GM21528 (cell line): ENCODE measurements at regions not wholly inside any gene's neighbourhood (a gene's known extent, or its start where the extent isn't known, plus 50 kb on each side); places are given as distances from the start of the nearest gene placed in this dataset.
A peak's percentile ranks its signal among the peaks of the same experiment; 100 is the strongest.
"Not testable (repeated sequence)": the region's sequence is repeated elsewhere in the genome, so short reads cannot be mapped to it uniquely, and the experiment has no call there.

ENCODE experiments used
- ATAC-seq: cut with Tn5 transposase; IDR thresholded peaks from one replicate; pipeline ENCODE4 v1.9.1; 2021; ENCODE audit warnings: mild to moderate bottlenecking, moderate library complexity; ENCODE audit not compliant: unreplicated experiment, low FRiP score

DNA sequence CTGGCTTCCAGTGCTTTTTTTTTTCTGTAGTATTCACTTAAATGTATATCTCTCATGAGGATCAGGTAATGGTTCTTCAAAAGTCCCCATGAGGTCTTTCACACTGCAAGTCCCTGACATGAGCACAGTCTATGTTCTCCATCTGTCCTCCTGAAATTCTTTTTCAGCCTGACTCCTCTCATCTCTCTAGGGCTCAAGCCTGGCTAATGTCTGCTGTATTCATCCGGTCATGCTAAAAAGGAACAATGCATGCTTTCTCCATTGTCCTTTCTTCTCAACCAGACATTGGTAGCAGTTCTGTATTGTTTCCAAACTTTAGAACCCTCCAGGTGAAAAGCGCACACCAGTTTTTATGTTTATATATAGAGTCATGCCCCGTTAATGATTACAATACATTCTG lies 368.3 kb upstream of the OLFM3 start:
- no peak for ATAC-seq

DNA sequence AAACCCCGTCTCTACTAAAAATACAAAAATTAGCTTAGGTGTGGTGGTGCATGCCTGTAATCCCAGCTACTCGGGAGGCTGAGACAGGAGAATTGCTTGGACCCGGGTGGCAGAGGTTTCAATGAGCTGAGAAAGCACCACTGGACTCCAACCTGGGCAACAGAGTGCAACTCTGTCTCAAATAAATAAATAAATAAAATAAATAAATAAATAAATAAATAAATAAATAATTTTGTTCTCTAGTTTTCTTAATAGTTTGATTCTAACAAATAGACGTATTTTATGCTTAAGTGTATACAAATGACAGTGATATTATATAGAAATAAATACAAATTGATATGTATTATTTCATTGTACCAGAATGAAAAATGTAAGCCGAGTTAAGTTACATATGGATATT lies 339.9 kb upstream of the OLFM3 start:
- ATAC-seq: no peak

DNA sequence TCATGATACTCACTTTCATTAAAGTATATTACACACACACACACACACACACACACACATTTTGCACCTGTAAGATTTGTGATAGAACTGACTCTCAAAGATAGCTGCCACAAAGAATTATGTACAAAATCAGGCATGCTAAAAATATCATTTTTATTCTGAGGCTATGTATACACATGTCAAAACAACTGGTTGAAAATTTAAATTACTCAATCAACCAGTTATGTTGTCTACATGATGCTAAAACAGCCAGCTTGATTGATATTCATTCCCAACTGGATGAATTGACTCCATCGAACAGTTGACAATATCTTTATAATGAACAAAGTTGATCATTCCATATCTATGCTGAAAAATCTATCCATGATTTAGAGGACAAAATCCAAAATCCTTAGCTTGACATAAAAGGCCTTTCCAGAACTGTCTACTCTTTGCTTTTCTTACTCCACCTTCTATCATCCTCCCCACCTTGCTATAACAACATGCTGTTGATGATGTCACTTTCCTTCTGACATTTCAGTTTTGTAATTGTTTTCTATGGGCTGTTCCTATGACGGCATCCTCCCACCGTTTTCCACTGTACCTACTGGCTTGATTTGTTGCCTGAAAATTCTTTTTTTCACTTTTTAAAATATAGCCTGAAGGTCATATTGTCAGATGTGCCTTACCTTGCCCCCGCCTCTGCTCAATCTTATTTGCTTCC lies 321.5 kb upstream of the OLFM3 start:
- ATAC-seq: no peak

DNA sequence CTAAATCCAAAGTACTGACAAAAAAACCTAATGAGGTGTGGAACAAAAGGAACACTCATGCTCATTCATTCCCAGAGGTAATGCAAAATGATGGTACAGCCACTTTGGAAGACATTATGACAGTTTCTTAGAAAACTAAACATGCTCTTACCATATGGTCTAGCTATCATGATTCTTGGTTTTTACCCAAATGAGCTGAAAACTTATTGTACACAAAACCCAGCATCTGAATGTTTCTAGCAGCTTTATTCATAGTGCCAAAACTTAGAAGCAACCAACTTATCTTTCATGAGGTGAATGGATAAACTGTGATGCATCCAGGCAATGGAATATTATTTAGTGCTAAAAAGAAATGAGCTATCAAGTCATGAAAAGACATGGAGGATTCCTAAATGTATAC lies 318.4 kb upstream of the OLFM3 start:
- ATAC-seq: no peak

DNA sequence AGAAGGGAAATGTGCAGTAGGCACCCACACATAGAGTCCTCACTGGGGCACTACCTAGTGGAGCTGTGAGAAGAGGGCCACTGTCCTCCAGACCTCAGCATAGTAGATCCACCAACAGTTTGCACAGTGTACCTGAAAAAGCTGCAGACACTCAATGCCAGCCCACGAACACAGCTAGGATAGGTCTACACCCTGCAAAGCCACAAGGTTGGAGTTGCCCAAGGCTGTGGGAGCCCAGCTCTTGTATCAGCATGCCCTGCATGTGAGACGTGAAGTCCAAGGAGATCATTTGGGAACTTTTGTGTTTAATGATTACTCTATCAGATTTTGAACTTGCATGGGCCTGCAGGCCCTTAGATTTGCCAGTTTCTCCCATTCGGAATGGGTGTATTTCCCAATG lies 299.4 kb upstream of the OLFM3 start:
- no peak for ATAC-seq

DNA sequence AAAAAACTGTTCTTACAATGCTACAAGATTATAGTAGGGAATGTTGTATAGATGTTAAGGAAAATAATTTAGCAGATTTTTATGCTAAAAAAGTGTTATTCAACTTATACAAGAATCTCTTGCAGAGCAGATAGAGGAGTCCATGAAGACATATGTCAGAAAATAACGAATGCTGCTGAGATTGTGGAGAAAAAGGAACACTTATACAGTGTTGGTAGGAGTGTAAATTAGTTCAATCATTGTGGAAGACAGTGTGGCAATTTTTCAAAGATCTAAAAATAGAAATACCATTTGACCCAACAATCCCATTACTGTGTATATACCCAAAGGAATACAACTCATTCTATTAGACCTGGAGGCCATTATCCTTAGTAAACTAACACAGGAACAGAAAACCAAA lies 286.2 kb upstream of the OLFM3 start:
- ATAC-seq: no peak

DNA sequence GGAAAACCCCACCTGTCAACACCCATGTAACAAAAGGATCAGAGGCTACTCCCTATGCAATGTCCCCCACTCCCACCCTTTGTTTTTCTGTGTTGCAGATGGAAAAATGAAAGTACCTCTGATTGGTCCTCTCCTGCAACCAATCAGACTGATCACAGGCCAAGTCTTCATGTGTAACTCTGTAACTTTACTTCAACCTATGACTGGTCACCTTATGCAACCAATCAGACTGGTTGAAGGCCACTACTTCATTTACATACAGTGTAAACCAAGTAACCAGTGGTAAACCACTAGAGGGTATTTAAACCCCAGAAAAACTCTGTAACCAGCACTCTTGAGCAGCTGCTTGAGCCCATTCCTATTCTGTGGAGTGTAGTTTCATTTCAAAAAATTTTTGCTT lies 266.3 kb upstream of the OLFM3 start:
- no peak for ATAC-seq

DNA sequence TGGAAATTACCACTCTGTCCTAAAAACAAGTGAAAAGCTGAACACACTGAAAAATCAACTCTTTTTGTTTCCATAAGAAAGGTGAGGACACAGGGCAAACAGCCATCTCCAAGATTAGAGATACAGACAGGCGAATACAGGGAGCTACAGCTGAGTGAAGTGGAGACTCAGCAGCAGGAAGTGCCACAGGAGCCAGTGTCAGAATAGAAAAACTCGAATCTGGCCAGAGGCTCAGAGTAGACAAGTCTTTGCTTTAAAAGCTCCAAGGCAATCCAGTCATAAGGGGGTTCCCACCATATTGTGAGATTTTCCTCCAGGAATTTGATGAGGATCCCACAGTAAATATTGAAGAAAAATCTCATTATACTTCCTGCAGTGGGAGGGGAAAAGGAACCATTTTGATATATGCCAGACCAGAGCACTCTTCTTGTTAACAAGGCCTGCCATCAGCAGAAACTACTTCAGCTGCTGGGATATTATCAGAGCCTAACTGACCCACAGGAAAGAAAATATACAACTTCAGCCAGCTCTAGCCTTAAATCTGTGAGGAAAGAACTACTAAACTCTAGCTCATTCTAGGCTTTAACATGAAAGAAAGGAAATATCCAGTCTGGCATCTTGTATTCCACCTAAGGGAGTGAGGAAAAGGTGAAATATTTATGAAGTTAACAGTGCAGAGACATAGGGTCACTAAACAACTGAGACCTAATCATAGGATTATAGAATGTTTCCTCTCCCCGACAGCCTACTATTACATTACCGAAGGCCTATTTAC lies 256.2 kb upstream of the OLFM3 start:
- ATAC-seq: no peak

DNA sequence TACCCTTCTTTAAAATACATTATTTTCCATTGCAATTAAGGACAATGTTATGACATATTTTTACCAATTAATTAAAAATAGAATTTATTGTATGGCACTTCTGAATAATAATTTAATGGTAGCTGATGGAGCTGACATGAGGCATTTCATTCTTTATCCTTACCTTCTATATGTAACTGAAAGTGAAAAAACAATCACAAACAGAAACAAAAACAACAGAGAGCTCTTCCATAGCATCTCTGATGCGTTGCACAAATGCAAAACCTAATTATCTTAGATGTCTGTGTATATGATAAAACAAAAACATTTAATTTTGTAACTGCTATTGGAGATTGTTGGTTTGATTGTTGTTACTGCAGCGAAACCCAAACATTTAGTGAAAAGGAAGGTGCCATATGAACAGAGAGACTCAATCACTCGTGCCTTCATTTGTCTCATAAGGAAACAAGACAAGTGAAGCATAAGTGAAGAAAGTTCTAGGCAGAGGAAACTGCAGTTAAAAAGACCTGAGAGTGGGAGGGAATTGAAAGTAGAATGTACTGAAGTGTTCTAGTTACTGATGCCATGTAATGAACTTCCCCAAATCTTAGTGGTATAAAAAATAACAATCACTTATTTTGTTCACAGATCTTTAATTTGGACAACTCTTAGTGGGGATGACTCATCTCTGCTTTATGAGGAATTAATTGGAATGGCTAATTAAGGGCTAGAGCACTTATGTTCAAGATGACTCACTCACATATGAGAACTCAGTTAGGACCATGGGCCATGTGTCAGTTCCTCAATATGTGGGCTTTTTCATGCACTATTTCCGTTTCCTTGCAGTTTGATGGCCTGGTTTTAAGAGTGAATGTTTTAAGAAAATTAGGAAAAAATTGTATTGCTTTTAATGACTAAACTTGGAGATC lies 245.0 kb upstream of the OLFM3 start:
- ATAC-seq: peak; percentile 81

DNA sequence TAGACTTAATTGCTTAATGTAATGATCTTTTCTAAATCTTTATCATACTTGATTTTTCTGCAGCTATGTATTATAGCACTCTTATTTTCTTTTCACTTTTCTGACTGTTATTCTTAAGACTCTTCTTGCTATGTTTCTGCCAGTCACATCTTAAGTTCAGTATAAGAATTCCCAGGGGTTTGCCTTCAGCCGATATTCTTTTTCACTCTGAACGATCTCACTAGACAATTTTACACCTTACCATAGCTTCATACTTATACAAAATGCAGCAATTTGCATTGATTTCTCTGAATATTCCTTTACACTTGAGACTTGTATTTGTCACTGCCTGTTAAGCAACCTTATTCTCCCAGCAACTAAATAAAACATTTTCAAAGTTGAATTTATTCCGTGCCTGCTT lies 242.5 kb upstream of the OLFM3 start:
- no peak for ATAC-seq

DNA sequence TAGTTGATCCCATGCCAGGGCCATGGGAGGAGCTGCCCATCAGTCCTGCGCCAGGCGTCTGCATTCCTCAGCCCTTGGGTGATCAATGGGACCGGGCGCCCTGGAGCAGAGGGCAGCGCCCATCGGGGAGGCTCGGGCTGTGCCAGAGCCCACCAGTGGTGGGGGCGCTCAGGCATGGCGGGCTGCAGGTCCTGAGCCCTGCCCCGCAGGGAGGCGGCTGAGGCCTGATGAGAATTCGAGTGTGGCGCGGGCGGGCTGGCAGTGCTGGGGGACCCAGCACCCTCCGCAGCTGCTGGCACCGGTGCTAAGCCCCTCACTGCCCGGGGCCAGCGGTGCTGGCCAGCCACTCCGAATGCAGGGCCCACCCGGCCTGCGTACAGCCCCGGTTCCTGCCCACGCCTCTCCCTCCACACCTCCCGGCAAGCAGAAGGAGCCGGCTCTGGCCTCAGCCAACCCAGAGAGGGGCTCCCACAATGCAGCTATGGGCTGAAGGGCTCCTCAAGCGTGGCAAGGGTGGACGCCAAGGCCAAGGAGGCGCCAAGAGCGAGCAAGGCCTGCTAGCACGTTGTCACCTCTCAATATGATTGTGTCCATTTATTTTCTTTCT lies 238.1 kb upstream of the OLFM3 start:
- ATAC-seq: no peak

DNA sequence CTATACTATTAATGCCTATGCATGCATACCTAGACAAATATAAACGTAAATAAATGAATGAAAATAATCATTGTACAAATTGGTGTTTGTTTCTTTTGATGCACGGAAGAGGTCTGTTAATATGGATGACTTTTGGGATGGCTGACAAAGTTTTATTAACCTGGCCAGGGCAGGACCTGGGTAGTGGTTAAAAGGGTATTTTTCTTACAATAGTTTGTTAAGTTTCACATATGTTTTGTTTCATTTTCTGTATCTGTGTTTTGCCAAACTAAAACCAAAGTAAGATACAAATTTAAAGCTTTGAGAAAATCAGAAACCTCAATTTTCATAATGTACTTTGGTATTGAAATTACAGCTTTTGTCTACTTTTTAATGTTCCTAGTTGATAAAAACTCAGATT lies 222.7 kb upstream of the OLFM3 start:
- peak; percentile 55 for ATAC-seq

DNA sequence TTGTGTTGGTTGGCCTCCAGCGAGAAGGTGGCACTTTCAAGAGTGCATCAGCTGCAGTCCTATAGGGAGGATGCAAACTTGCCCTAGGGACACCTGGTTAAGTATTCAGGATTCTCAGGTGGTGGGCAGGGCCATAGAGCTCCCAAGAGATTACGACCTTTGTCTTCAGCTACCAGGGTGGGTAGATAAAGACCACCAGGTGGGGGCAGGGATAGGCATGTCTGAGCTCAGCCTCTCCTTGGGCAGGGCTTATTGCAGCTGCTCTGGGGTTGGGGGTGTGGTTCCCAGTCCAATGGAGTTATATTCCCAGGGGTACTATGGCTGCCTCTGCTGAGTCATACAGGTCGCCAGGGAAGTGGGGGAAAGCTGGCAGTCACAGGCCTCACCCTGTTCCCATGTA lies 214.2 kb upstream of the OLFM3 start:
- not testable (repeated sequence) for ATAC-seq

DNA sequence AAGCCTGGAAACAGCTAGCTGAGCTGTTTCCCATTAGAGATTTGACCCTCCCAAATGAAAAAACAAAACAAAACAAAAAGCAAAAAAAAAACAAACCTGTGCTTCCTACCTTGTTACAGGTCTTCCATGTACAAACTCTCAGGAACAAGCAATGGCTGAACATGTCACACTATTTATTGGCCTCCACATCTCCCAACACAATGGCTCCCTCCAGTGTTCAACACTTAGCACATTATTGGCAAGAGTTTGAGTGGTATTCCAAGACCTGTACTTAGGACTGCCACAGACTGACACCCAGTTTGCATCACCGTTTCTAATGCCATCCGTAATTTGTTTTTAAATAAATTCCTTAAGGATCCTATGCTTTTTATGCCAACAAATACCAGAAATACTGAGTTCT lies 195.0 kb upstream of the OLFM3 start:
- ATAC-seq: peak; percentile 62

DNA sequence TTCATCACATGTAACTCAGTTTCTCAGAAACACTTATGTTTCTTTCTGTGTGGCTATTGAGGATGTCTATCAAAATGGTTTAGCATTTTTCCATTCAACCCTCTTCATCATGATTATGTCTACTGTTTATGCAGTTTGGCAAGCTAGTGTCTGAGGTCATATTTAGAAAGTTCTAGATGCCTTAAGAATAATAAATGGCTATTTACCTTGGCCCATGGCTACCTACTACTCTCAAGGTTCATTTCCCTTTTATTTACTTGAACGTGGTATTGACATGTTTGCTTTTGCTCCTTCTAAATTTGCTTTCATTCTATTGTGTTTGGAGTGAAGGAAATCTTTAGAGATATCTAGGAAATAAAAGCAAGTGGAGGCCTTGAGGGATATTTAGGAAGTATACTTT lies 193.7 kb upstream of the OLFM3 start:
- ATAC-seq: no peak

DNA sequence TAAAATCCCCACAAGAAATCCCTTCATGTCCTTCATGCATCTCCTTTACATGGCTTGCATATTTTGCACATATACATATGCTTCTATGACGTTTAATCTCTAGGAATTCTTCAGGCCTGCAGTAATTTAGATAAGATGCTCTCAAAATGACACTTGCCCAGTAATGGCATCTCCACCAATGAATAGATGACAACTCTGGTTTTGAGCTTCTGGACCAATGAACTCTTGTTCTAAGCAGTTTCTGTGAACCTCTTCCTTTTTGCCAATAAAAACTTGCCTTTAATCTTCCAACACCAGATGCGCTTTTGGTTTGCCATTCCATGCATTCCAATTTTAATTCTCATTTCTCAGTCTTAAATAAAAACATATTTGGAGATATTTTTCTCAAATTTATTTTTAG lies 189.8 kb upstream of the OLFM3 start:
- ATAC-seq: no peak

DNA sequence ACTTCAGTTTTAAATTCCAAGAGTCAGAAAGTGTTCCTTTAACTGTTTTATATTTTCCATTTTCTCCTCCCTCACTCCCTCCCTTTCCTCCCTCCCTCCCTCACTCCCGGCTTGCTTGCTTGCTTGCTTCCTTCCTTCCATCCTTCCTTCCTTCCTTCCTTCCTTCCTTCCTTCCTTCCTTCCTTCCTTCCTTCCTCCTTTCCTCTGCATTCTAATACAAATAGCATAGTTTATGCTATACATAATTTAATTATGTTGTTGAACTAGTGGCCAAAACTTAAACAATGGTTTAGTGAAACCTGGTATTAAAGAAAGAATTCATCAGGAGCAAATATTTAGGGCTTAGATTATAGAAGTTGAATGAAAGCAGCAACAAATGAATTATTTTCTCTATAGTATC lies 188.5 kb upstream of the OLFM3 start:
- ATAC-seq: no peak

DNA sequence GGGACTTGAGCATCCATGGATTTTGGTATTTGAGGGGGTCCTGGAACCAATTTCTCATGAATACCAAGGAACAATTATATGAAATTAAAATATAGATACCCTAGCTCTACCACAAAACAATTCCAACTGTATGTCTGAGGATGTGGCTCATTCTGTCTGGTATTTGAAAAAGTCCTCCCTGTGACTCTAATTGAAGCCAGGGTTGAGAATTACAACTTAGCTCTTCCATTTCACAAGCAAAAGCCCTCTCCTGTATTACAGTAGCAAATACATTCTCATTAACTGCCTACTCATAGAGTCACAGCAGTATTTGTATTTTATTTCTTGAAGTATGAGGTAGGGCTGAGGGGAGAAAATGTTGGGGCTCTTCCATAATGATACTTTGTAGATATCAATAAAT lies 187.8 kb upstream of the OLFM3 start:
- no peak for ATAC-seq

DNA sequence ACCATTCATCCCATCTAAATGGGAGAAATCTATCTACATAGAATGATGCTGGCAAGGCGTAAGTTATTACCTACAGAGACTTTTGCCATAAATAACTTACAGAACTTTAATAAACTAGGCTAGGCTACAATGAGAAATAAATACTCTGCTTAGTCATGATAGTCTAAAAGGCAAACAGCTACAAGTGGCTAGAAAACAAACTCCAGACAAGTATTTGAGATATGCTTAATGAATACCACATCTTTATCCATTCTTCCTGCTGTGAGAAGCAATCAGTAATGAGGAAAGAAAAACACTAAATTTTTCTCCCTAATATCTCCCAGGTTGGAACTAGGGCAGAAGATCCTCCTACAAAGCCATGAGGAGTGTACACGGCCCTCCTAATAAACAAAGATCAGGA lies 187.0 kb upstream of the OLFM3 start:
- no peak for ATAC-seq

DNA sequence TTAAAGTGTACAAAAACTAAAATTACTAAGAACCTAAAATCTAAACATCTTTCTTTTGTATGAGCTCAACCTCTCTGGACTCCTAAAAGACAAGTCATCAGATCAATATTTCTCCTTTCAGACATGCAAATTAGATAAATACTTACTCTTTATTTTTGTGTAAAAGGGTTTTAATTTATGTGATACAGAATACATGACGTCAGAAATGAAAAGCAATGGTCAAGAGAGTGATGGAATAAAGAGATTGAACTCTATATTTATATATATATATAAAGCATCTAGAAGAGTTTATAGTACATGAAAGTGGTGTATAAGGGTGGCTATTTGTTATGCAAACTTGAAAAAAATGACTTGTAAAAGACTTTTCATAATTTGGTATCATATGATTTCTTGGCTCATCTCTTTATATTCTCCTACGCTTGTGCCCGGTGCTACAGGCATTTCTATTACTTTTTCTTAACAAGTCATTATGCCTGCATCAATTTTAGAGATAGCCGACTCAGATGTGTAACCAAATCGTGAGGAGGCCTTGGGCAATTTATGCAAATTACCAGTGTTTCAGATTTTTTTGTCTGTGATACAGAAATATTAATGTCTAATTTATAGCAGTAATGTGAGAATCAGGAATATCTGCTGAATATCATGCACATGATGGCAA lies 186.0 kb upstream of the OLFM3 start:
- no peak for ATAC-seq
